Smooth muscle cell (in vitro differentiated cells): ENCODE measurements at regions not wholly inside any gene's neighbourhood (a gene's known extent, or its start where the extent isn't known, plus 50 kb on each side); places are given as distances from the start of the nearest gene placed in this dataset.

Experiments
- DNase-seq: peaks from one replicate; lab custom pipeline; 2025; ENCODE audit not compliant: unreplicated experiment; lab: John Stamatoyannopoulos, UW
- H2AFZ ChIP-seq: fragments of 200-600 bp; sonication (generic); 2 replicates; pipeline ENCODE4 v1.6.0; 2016; ENCODE audit warnings: antibody characterized with exemption, low read depth, mild to moderate bottlenecking
- H3F3A ChIP-seq: fragments of 200-600 bp; sonication (generic); 2 replicates; pipeline ENCODE4 v1.6.0; 2017; ENCODE audit warnings: antibody characterized with exemption, low read depth
- H3K27ac ChIP-seq: fragments of 200-600 bp; sonication (generic); 2 replicates; pipeline ENCODE4 v1.5.1; 2016; ENCODE audit warnings: low read depth, mild to moderate bottlenecking
- H3K27me3 ChIP-seq: fragments of 200-600 bp; sonication (generic); 2 replicates; pipeline ENCODE4 v1.6.1; 2016; ENCODE audit warnings: low read depth, mild to moderate bottlenecking
- H3K36me3 ChIP-seq: fragments of 200-600 bp; sonication (generic); 2 replicates; pipeline ENCODE4 v1.5.1; 2016; ENCODE audit warnings: low read depth
- H3K4me1 ChIP-seq: fragments of 200-600 bp; sonication (generic); 2 replicates; pipeline ENCODE4 v1.5.1; 2016; ENCODE audit warnings: low read depth
- H3K4me2 ChIP-seq: fragments of 200-600 bp; sonication (generic); 2 replicates; pipeline ENCODE4 v1.6.0; 2016; ENCODE audit warnings: mild to moderate bottlenecking
- H3K4me3 ChIP-seq: fragments of 200-600 bp; sonication (generic); 2 replicates; pipeline ENCODE4 v1.5.1; 2016; ENCODE audit warnings: mild to moderate bottlenecking
- H3K79me2 ChIP-seq: fragments of 200-600 bp; sonication (generic); 2 replicates; pipeline ENCODE4 v1.6.0; 2016; ENCODE audit warnings: low read depth, mild to moderate bottlenecking
- H3K9ac ChIP-seq: fragments of 200-600 bp; sonication (generic); 2 replicates; pipeline ENCODE4 v1.6.0; 2016; ENCODE audit warnings: low read depth
- H3K9me3 ChIP-seq: fragments of 200-600 bp; sonication (generic); replicated peaks from 2 replicates; pipeline ENCODE4 v1.5.1; 2016; ENCODE audit warnings: low read depth
- H4K20me1 ChIP-seq: fragments of 200-600 bp; sonication (generic); 2 replicates; pipeline ENCODE4 v1.6.0; 2016; ENCODE audit warnings: low read depth
- WGBS: methylation state at CpG from one replicate; pipeline ENCODE4 v1.1.7; 2016; ENCODE audit warnings: low lambda C conversion rate; 5-methylcytosine and 5-hydroxymethylcytosine counted together
- TF ChIP-seq, protein P1 (sequence below): fragments of 200-600 bp; sonication (generic); IDR thresholded peaks from 2 replicates; pipeline ENCODE4 v1.5.1; 2017; ENCODE audit warnings: borderline replicate concordance, mild to moderate bottlenecking, antibody characterized with exemption; ENCODE audit not compliant: insufficient read depth, poor library complexity, severe bottlenecking

GRCh38 chr13:84400706-84401105 lies 518.4 kb upstream of the SLITRK1 start:
- H4K20me1 ChIP-seq: no peaks in the 10 kb centered on the region
- H3K4me3 ChIP-seq: no peak overlapping the region
- no peak overlapping the region for H3K9ac ChIP-seq
- H3K4me1 ChIP-seq: no peaks in the 10 kb centered on the region
- H3K9me3 ChIP-seq: no peaks in the 10 kb centered on the region
- no peaks in the 10 kb centered on the region for H3K79me2 ChIP-seq
- H3F3A ChIP-seq: no peaks in the 10 kb centered on the region
- no peak overlapping the region for H3K27ac ChIP-seq
- TF ChIP-seq, protein P1, sequence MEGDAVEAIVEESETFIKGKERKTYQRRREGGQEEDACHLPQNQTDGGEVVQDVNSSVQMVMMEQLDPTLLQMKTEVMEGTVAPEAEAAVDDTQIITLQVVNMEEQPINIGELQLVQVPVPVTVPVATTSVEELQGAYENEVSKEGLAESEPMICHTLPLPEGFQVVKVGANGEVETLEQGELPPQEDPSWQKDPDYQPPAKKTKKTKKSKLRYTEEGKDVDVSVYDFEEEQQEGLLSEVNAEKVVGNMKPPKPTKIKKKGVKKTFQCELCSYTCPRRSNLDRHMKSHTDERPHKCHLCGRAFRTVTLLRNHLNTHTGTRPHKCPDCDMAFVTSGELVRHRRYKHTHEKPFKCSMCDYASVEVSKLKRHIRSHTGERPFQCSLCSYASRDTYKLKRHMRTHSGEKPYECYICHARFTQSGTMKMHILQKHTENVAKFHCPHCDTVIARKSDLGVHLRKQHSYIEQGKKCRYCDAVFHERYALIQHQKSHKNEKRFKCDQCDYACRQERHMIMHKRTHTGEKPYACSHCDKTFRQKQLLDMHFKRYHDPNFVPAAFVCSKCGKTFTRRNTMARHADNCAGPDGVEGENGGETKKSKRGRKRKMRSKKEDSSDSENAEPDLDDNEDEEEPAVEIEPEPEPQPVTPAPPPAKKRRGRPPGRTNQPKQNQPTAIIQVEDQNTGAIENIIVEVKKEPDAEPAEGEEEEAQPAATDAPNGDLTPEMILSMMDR: no peak
- H3K27me3 ChIP-seq: no peaks in the 10 kb centered on the region
- H3K36me3 ChIP-seq: no peaks in the 10 kb centered on the region
- no peak overlapping the region for H2AFZ ChIP-seq
- 71% methylated on average over 2 of the region's 2 CpGs for WGBS
- DNase-seq: no peak
- H3K4me2 ChIP-seq: no peak overlapping the region

DNA sequence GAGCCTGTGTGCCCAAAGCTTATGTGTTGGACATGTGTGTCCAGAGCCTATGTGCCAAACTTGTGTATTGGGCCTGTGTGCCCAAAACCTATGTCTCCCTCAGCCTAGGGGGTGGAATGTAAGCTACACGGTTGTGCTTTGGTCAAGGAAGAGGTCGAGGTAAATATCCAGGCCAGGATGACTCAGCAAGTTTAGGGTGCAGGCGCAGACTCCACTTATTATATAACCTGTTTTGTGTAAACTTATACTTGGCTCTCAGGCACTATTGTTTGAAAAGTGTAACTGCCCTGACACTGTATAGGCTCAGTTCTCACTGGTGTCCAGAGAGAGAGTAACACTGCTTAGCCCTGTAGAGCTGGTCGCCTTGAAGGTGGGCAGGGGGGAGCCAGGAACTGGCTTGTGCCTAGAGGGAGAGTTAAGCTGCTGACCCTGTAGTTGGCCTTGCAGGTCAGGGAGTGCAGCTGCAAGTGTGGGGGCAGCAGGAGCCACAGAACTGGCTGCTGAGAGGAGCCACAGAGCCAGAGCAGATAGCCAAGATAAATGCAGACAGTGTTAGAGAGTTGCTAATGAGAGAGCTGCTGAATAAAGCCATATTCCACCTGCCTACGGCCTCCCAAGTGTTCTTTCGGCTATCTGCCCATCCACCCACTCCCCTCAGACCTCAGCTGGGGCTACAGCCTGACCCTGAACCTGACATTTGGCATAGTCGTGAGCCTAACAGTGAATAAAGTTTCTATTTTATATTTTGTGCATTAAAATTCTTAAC lies 517.2 kb upstream of the SLITRK1 start:
- Histone ChIP-seq H3F3A (no peaks in the 10 kb centered on the region), H2AFZ (no peak overlapping the region), H3K79me2 (no peaks in the 10 kb centered on the region), H3K9ac (no peak overlapping the region), H4K20me1 (no peaks in the 10 kb centered on the region), H3K27ac (no peak overlapping the region), H3K9me3 (no peaks in the 10 kb centered on the region), H3K4me1 (no peaks in the 10 kb centered on the region), H3K27me3 (no peaks in the 10 kb centered on the region), H3K36me3 (no peaks in the 10 kb centered on the region), H3K4me2 (no peak overlapping the region), H3K4me3 (no peak overlapping the region)
- DNase-seq: no peak
- 86% methylated on average over 7 of the region's 7 CpGs for WGBS
- TF ChIP-seq, protein P1: no peak

DNA sequence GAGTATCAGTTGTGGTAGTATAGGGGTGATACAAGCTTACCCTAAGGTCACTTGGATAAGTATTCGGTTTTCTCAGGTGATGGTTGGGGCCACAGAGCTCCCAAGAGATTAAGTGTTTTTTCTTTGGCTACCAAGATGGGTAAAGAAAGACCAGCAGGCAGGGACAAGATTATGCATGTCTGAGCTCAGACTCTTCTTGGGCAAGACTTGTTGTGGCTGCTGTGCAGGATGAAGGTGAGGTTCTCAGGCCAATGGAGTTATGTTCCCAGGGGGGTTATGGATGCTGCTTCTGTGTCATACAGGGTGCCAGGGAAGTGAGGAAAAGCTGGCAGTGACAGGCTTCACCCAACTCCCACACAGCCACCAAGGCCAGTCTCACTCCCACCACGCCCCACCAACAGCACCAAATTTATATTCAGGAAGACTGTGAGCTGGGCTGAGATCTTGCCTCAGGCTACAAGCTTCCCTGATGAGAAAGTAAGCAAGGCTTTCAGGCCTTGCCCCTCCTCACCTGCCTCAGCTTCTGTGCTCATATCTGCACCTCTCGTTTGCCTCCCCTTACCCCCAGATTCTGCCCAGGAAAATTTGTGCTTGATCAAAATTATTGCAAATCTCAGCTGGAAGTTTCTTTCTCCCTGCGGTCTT lies 511.8 kb upstream of the SLITRK1 start:
- Histone ChIP-seq H3K9ac (no peak overlapping the region), H3K9me3 (no peaks in the 10 kb centered on the region), H4K20me1 (no peaks in the 10 kb centered on the region), H3F3A (no peaks in the 10 kb centered on the region), H3K4me1 (no peaks in the 10 kb centered on the region), H3K4me3 (no peak overlapping the region), H3K27ac (no peak overlapping the region), H3K27me3 (no peaks in the 10 kb centered on the region), H3K4me2 (no peak overlapping the region), H3K79me2 (no peaks in the 10 kb centered on the region), H2AFZ (no peak overlapping the region), H3K36me3 (no peaks in the 10 kb centered on the region)
- TF ChIP-seq, protein P1: no peak
- WGBS: 94% methylated on average over 4 of the region's 4 CpGs
- no peak for DNase-seq
